HG02623 (cell line): ENCODE measurements at regions not wholly inside any gene's neighbourhood (a gene's known extent, or its start where the extent isn't known, plus 50 kb on each side); places are given as distances from the start of the nearest gene placed in this dataset.

Experiments
- ATAC-seq: cut with Tn5 transposase; IDR thresholded peaks from one replicate; pipeline ENCODE4 v1.9.1; 2021; ENCODE audit warnings: moderate library complexity; ENCODE audit not compliant: unreplicated experiment

GRCh38 chr17:69981441-69981840 lies 93.6 kb upstream of the KCNJ16 start:
- no peak for ATAC-seq

- ATAC-seq, result no peak
Observed at GRCh38 chr17:69995476-69995875, 79.5 kb upstream of the KCNJ16 start.

GRCh38 chr17:69997332-69997731 lies 77.7 kb upstream of the KCNJ16 start:
- no peak for ATAC-seq

- no peak for ATAC-seq
Observed at GRCh38 chr17:69999253-69999652, 75.8 kb upstream of the KCNJ16 start.

GRCh38 chr17:70006159-70006558 lies 68.9 kb upstream of the KCNJ16 start:
- no peak for ATAC-seq

- ATAC-seq, result no peak
Observed at GRCh38 chr17:70011750-70012149, 63.3 kb upstream of the KCNJ16 start.

GRCh38 chr17:70013911-70014310 lies 61.1 kb upstream of the KCNJ16 start:
- ATAC-seq, result no peak

GRCh38 chr17:70017112-70017511 lies 57.9 kb upstream of the KCNJ16 start:
- ATAC-seq, result no peak

GRCh38 chr17:70017941-70018340 lies 57.1 kb upstream of the KCNJ16 start:
- no peak for ATAC-seq

GRCh38 chr17:70021726-70022125 lies 53.3 kb upstream of the KCNJ16 start:
- no peak for ATAC-seq

- no peak for ATAC-seq
Observed at GRCh38 chr17:70022175-70022574, 52.9 kb upstream of the KCNJ16 start.

- no peak for ATAC-seq
Observed at GRCh38 chr17:70024253-70024652, 50.8 kb upstream of the KCNJ16 start.
